RWPE1 (cell line): ENCODE measurements at regions not wholly inside any gene's neighbourhood (a gene's known extent, or its start where the extent isn't known, plus 50 kb on each side); places are given as distances from the start of the nearest gene placed in this dataset.

ENCODE experiments used
- CTCF ChIA-PET: fragments of 350-600 bp; sonication (Branson Sonifier 250); formaldehyde crosslinking; extraction: SDS; loops from one replicate; lab custom pipeline; 2021; lab: Yijun Ruan, JAX
- POLR2A ChIA-PET: fragments of 400-600 bp; formaldehyde crosslinking; extraction: SDS; loops from one replicate; lab custom pipeline; 2020; ENCODE audit warnings: antibody characterized with exemption; ENCODE audit not compliant: low non-redundant PET; lab: Yijun Ruan, JAX
- DNase-seq: peaks from one replicate; pipeline ENCODE4 v3.0.0; 2012; ENCODE audit warnings: low spot score
- H3K27ac ChIP-seq: fragments of 450-650 bp; 2 replicates; pipeline ENCODE4 v1.5.1; 2017
- TF ChIP-seq, protein P1 (sequence below): fragments of 450-650 bp; conservative IDR thresholded peaks from 2 replicates; pipeline ENCODE4 v1.5.1; 2017; ENCODE audit warnings: low read depth, mild to moderate bottlenecking

DNA sequence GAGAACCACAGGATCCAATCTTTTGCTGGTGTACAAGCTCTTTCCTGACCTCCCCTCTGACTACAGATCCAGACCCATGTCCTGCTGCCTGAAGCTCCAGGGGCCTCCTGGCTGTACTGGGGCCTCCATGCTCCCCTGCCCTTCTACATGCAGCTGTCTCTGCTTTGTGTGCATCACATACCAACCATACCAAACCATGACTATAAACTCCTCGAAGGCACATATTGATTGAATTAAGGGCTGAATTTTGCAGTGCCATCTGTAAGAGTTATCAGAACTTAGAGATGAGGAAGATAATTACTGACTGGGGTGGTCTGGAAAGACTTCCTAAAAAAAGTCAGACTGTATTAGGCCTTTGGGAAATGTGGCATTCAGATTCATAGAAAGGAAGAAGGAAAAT, 139.9 kb upstream of the CXCR4 start:
- DNase-seq, result no peak
- POLR2A ChIA-PET, result no interaction called here
- no peak overlapping the region for H3K27ac ChIP-seq
- CTCF ChIA-PET, result no interaction called here
- TF ChIP-seq, protein P1, sequence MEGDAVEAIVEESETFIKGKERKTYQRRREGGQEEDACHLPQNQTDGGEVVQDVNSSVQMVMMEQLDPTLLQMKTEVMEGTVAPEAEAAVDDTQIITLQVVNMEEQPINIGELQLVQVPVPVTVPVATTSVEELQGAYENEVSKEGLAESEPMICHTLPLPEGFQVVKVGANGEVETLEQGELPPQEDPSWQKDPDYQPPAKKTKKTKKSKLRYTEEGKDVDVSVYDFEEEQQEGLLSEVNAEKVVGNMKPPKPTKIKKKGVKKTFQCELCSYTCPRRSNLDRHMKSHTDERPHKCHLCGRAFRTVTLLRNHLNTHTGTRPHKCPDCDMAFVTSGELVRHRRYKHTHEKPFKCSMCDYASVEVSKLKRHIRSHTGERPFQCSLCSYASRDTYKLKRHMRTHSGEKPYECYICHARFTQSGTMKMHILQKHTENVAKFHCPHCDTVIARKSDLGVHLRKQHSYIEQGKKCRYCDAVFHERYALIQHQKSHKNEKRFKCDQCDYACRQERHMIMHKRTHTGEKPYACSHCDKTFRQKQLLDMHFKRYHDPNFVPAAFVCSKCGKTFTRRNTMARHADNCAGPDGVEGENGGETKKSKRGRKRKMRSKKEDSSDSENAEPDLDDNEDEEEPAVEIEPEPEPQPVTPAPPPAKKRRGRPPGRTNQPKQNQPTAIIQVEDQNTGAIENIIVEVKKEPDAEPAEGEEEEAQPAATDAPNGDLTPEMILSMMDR, result no peak

DNA sequence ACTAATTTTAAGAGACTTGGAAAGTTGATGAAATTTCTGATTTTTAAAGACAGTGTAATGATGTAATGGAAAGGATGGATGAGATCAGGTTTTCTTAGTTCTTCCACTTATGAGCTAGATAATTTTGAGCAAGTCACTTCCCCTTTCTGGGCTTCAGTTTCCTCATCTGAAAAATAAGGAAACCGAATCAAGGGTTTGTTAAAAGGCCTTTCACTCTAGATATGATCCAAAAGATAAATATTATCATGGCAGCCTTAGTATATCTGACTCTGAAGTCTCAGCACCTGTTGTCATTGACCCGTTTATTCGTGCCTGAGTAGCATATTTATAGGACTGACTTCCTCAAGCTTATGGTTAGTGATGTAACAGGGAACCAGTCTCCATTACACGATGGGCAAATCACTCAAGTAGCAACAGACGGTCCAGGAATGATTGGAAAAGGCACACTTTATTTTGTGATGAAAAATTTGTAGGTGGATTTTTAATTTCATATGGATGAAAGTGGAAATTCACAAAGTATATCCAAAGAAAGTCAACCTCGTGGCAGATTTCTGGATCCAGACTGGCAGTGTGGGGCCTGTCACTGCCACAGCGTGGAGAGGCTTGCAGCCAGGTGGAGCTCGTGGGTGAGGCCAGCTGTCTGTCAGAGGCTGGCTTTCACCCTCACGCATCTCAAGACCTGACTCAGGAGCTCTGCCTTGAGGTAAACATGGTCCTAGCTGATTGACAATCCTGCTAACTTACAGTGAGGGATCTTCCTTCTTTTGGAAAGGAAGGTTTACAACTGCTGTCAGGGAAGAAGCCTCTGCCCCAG, 137.9 kb upstream of the CXCR4 start:
- POLR2A ChIA-PET, result no interaction called here
- H3K27ac ChIP-seq, result no peak overlapping the region
- CTCF ChIA-PET, result interaction anchor here (1.1 kb wide), 1 partner anchor 571 kb away, joined by 3 read pairs; no protein-coding TSS in a partner anchor
- TF ChIP-seq, protein P1, result no peak
- no peak for DNase-seq

DNA sequence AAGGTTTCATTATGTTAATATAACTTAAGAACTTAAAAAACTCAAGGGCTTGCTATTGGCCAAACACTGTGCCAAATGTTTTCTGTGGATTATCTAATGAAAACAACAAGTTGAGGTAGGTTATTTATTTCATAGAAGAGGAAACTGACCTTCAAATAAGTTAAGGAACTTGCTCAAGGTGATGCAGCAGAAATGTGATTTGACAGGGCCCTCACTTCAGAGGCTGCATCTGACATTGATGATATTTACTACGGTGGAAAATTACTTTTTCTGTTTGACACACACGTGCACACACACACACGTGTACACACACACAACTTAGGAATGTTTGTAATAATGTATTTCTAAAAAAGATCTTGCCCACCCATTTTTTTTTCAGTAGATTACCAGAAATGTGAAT, 137.2 kb upstream of the CXCR4 start:
- CTCF ChIA-PET, result interaction anchor here (0.6 kb wide), 1 partner anchor 298 kb away, joined by 3 read pairs; no protein-coding TSS in a partner anchor
- TF ChIP-seq, protein P1, result no peak
- H3K27ac ChIP-seq, result no peak overlapping the region
- POLR2A ChIA-PET, result no interaction called here
- no peak for DNase-seq

DNA sequence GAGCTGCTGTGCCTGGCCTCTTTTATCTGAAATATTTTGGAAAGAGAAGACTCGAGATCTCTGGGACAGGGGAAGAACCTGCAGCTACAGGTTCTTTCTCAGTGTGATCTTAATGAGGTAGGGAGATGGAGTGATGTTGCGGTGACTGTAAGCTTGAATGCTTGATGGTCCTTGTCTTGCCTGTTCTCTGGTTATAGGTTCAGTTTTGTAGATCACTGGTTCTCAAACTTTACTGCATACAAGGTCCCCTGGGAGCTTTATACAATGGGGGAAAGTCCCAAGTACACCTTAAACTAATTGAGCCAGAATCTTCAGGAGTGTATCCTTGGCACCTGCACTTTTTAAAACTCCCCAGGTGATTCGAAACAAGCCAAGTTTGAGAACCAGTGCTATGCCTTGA, 136.7 kb upstream of the CXCR4 start:
- no peak for DNase-seq
- TF ChIP-seq, protein P1, result no peak
- no peak overlapping the region for H3K27ac ChIP-seq
- ChIA-PET CTCF (interaction anchor here (0.6 kb wide), 1 partner anchor 297 kb away, joined by 3 read pairs; no protein-coding TSS in a partner anchor), POLR2A (no interaction called here)

DNA sequence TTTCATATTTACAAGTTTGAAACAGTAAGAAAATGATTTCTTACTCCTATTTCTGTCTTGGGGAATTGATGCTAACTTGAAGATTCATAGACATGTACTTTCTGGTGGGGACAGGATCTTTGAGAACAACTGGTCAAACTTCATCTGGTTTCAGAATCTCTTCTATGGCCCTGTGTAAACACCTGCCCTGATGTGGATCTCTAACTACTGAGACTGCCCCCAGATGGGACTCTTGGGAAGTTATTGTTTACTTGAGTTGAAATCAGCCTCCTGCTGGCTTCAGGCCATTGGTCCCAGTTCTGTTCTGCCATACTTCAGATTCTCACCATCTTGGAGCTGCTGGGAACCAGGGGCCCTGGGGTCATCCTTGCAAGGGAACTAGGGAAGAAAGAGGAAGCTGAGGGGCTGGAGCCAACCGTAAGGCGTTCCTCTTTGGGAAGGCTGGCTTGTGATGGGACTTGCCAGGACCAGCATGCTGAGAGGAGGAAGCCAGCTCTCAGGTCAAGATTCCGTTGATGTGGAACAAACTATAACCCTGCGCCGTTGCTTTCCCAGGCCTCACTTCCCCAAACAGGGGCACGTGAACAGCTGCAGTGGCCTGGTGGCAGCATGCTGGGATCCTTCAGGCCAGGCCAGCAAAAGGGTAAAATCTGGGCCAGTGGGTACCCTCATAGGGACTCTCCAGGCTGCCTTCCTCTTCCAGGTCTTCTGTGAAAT, 135.5 kb upstream of the CXCR4 start:
- ChIA-PET CTCF (interaction anchor here (0.9 kb wide), 1 partner anchor 340 kb away, joined by 4 read pairs; no protein-coding TSS in a partner anchor), POLR2A (no interaction called here)
- no peak overlapping the region for H3K27ac ChIP-seq
- TF ChIP-seq, protein P1, result no peak
- no peak for DNase-seq

DNA sequence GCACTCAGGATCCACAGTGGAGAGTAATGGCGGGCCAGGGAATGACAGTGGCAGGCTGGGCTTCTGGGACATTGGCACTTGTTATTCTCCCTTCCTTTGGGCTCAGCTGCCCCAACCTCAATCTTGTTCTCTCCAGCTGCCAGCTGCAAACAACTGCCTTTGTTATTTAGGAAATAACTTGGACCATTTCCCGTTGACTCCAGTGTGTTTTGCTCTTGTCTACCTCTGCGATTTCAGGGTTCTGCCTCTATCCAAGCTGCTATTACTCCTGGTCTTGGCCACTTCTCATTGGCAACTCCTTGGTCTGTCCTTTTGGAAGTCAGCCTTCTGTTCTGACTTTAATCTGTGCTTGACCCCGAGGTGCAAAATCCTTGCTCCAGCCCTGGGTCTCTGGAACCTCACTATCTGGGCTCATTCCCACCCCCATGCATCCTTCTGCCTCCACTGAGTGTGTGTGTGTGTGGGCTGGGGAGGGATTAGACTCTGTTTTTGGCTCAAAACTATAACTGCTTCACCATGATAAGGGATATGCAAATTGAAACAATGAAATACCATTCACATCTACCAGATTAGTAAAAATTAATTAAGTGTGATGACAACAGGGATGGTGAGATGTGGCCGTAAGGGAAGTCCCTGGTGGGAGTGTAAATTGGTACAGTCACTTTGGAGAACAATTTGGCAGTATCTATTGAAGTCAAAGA, 134.1 kb upstream of the CXCR4 start:
- TF ChIP-seq, protein P1, result no peak
- no peak overlapping the region for H3K27ac ChIP-seq
- DNase-seq, result no peak
- ChIA-PET CTCF (no interaction called here), POLR2A (no interaction called here)
